IMR-90 (cell line): ENCODE measurements at regions not wholly inside any gene's neighbourhood (a gene's known extent, or its start where the extent isn't known, plus 50 kb on each side); places are given as distances from the start of the nearest gene placed in this dataset.

ENCODE experiments used
- ATAC-seq: fragments of 200-7000 bp; cut with Tn5 transposase; 2 replicates; pipeline ENCODE4 v1.9.1; 2020; ENCODE audit warnings: low read depth, mild to moderate bottlenecking, moderate library complexity
- BruUV-seq: library from RNA; stranded (reverse); fragments of 400-500 nt; replicated peaks from 2 replicates; lab custom pipeline; 2021; lab: Mats Ljungman, UMichigan
- CTCF ChIA-PET: fragments of 300-600 bp; formaldehyde crosslinking; extraction: SDS; loops from one replicate; lab custom pipeline; 2021; ENCODE audit warnings: antibody characterized with exemption; lab: Yijun Ruan, JAX
- POLR2A ChIA-PET: fragments of 300-600 bp; sonication (Branson Sonifier 250); formaldehyde crosslinking; loops from one replicate; lab custom pipeline; 2022; ENCODE audit warnings: antibody characterized with exemption; ENCODE audit not compliant: unreplicated experiment; lab: Charles Lee
- DNase-seq: peaks from one replicate; pipeline ENCODE4 v3.0.0; 2013
- H2AFZ ChIP-seq: replicated peaks from 2 replicates; pipeline ENCODE3; 2013; ENCODE audit warnings: low read length, mild to moderate bottlenecking; ENCODE audit not compliant: poor library complexity
- H2AK5ac ChIP-seq: 2 replicates; pipeline ENCODE4 v1.6.1; 2013; ENCODE audit warnings: low read depth, low read length, inconsistent platforms
- H2AK9ac ChIP-seq: replicated peaks from 2 replicates; pipeline ENCODE3; 2013; ENCODE audit warnings: mild to moderate bottlenecking, low read depth, low read length, moderate library complexity; ENCODE audit not compliant: poor library complexity
- H2BK120ac ChIP-seq: 2 replicates; pipeline ENCODE4 v1.6.1; 2013; ENCODE audit warnings: low read depth, low read length, inconsistent platforms
- H2BK15ac ChIP-seq: 3 replicates; pipeline ENCODE4 v1.6.1; 2013; ENCODE audit warnings: low read depth, low read length, inconsistent platforms
- H2BK20ac ChIP-seq: 2 replicates; pipeline ENCODE4 v1.6.1; 2013; ENCODE audit warnings: low read depth, mild to moderate bottlenecking, inconsistent platforms, low read length, moderate library complexity
- H2BK5ac ChIP-seq: 2 replicates; pipeline ENCODE4 v1.6.1; 2013; ENCODE audit warnings: mild to moderate bottlenecking, low read depth, low read length, inconsistent platforms; ENCODE audit not compliant: poor library complexity, severe bottlenecking
- H3K14ac ChIP-seq: replicated peaks from 2 replicates; pipeline ENCODE4 v1.6.1; 2013; ENCODE audit warnings: low read depth, low read length, inconsistent platforms
- H3K18ac ChIP-seq: 2 replicates; pipeline ENCODE4 v1.6.1; 2013; ENCODE audit warnings: low read depth, low read length, control low read depth
- H3K23ac ChIP-seq: 2 replicates; pipeline ENCODE4 v1.6.1; 2013; ENCODE audit warnings: low read depth, low read length, inconsistent platforms
- H3K27ac ChIP-seq: 2 replicates; pipeline ENCODE4 v1.5.1; 2013; ENCODE audit warnings: mild to moderate bottlenecking, control low read depth, low read length; ENCODE audit not compliant: insufficient read depth
- H3K27me3 ChIP-seq: 2 replicates; pipeline ENCODE4 v1.6.1; 2013; ENCODE audit warnings: low read length; ENCODE audit not compliant: control insufficient read depth, insufficient read depth
- H3K36me3 ChIP-seq: 2 replicates; pipeline ENCODE4 v1.6.1; 2013; ENCODE audit warnings: low read length, mixed read lengths; ENCODE audit not compliant: control insufficient read depth, insufficient read depth
- H3K4ac ChIP-seq: 2 replicates; pipeline ENCODE4 v1.6.1; 2013; ENCODE audit warnings: low read depth, low read length, inconsistent platforms
- H3K4me1 ChIP-seq: 2 replicates; pipeline ENCODE4 v1.6.1; 2013; ENCODE audit warnings: low read length, mixed read lengths; ENCODE audit not compliant: control insufficient read depth, insufficient read depth
- H3K4me2 ChIP-seq: 2 replicates; pipeline ENCODE4 v1.6.1; 2013; ENCODE audit warnings: low read depth, mild to moderate bottlenecking, control low read depth, low read length, moderate library complexity
- H3K4me3 ChIP-seq: 2 replicates; pipeline ENCODE4 v1.5.1; 2013; ENCODE audit warnings: low read depth, mild to moderate bottlenecking, control low read depth, low read length, moderate library complexity; ENCODE audit not compliant: insufficient read depth
- H3K56ac ChIP-seq: 2 replicates; pipeline ENCODE4 v1.6.1; 2013; ENCODE audit warnings: low read length, inconsistent platforms; ENCODE audit not compliant: insufficient read depth; ENCODE audit errors: extremely low read depth
- H3K79me1 ChIP-seq, 2 experiments: 2 replicates each; pipeline ENCODE4 v1.6.1; 2013; ENCODE audit warnings: low read length in 2 of 2, inconsistent platforms in 1 of 2, low read depth in 1 of 2
- H3K9ac ChIP-seq: 2 replicates; pipeline ENCODE4 v1.6.1; 2013; ENCODE audit warnings: low read depth, low read length, control low read depth
- H3K9me1 ChIP-seq: 2 replicates; pipeline ENCODE4 v1.6.1; 2013; ENCODE audit warnings: low read length, inconsistent platforms; ENCODE audit not compliant: insufficient read depth
- H3K9me3 ChIP-seq: 2 replicates; pipeline ENCODE4 v1.6.1; 2013; ENCODE audit warnings: low read length; ENCODE audit not compliant: control insufficient read depth, insufficient read depth
- H4K20me1 ChIP-seq: 2 replicates; pipeline ENCODE4 v1.6.1; 2013; ENCODE audit warnings: low read length, inconsistent platforms; ENCODE audit not compliant: insufficient read depth
- H4K5ac ChIP-seq: 2 replicates; pipeline ENCODE4 v1.6.1; 2013; ENCODE audit warnings: mild to moderate bottlenecking, low read depth, low read length, control low read depth
- H4K8ac ChIP-seq, 2 experiments: 2 replicates each; pipeline ENCODE4 v1.6.1; 2013; ENCODE audit warnings: low read depth in 2 of 2, low read length in 2 of 2, control low read depth in 1 of 2, inconsistent platforms in 1 of 2
- H4K91ac ChIP-seq: 2 replicates; pipeline ENCODE4 v1.6.1; 2013; ENCODE audit warnings: low read depth, low read length, inconsistent platforms; ENCODE audit not compliant: insufficient read depth
- BHLHE40 ChIP-seq: fragments of 150-350 bp; IDR thresholded peaks from 2 replicates; pipeline ENCODE4 v1.6.1; 2016; ENCODE audit warnings: mild to moderate bottlenecking, low read depth, low read length
- CEBPB ChIP-seq: IDR thresholded peaks from 2 replicates; pipeline ENCODE4 v1.6.1; 2012; ENCODE audit warnings: low read depth, low read length, improper control_type of control experiment
- CHD1 ChIP-seq: IDR thresholded peaks from 2 replicates; pipeline ENCODE4 v1.6.1; 2012; ENCODE audit warnings: low read depth, low read length, improper control_type of control experiment
- FOS ChIP-seq: fragments of 150-350 bp; IDR thresholded peaks from 2 replicates; pipeline ENCODE4 v1.6.1; 2016; ENCODE audit warnings: low read depth, low read length
- MAFK ChIP-seq: IDR thresholded peaks from 2 replicates; pipeline ENCODE4 v1.6.1; 2012; ENCODE audit warnings: low read depth, low read length, improper control_type of control experiment
- MAZ ChIP-seq: IDR thresholded peaks from 2 replicates; pipeline ENCODE4 v1.6.1; 2012; ENCODE audit warnings: low read depth, mild to moderate bottlenecking, low read length, improper control_type of control experiment, moderate library complexity, borderline replicate concordance
- MXI1 ChIP-seq: IDR thresholded peaks from 2 replicates; pipeline ENCODE4 v1.6.1; 2012; ENCODE audit warnings: low read depth, mild to moderate bottlenecking, low read length, moderate library complexity, borderline replicate concordance
- NFE2L2 ChIP-seq: fragments of 150-350 bp; IDR thresholded peaks from 2 replicates; pipeline ENCODE4 v1.6.1; 2016; ENCODE audit warnings: low read depth, mild to moderate bottlenecking, low read length
- POLR2A ChIP-seq: IDR thresholded peaks from 2 replicates; pipeline ENCODE4 v1.6.1; 2012; ENCODE audit warnings: mild to moderate bottlenecking, low read depth, low read length
- RAD21 ChIP-seq: IDR thresholded peaks from 2 replicates; pipeline ENCODE4 v1.6.1; 2012; ENCODE audit warnings: low read length, improper control_type of control experiment
- RCOR1 ChIP-seq: IDR thresholded peaks from 2 replicates; pipeline ENCODE4 v1.6.1; 2012; ENCODE audit warnings: mild to moderate bottlenecking, low read length, improper control_type of control experiment; ENCODE audit not compliant: insufficient replicate concordance
- RFX5 ChIP-seq: IDR thresholded peaks from 2 replicates; pipeline ENCODE4 v1.8.0; 2012; ENCODE audit warnings: low read depth, mild to moderate bottlenecking, low read length, moderate library complexity
- SMC3 ChIP-seq: fragments of 150-350 bp; IDR thresholded peaks from 2 replicates; pipeline ENCODE4 v1.6.1; 2016; ENCODE audit warnings: low read depth, mild to moderate bottlenecking, antibody characterized with exemption, low read length, moderate library complexity
- USF2 ChIP-seq: fragments of 150-350 bp; IDR thresholded peaks from 2 replicates; pipeline ENCODE4 v1.6.1; 2017; ENCODE audit warnings: mild to moderate bottlenecking, antibody characterized with exemption, low read length, low read depth
- WGBS, 2 experiments: methylation state at CpG; one replicate each; pipeline versions ENCODE4 v1.1.5 to v1.1.7; 2013; ENCODE audit warnings: missing lambda C conversion rate in 2 of 2; ENCODE audit not compliant: insufficient read length in 1 of 2; ENCODE audit errors: extremely low coverage in 2 of 2; 5-methylcytosine and 5-hydroxymethylcytosine counted together
- dilution Hi-C: fragments of 300-500 bp; cut with HindIII; formaldehyde crosslinking; loops from one replicate; pipeline ENCODE4 v1.14.3; 2018; ENCODE audit warnings: low sequenced_read_pairs; ENCODE audit not compliant: unreplicated experiment
- in situ Hi-C: fragments of 300-500 bp; cut with MboI; formaldehyde crosslinking; loops from 3 replicates; pipeline ENCODE4 v1.14.3; 2019; ENCODE audit warnings: low sequenced_read_pairs, inconsistent platforms, mixed read lengths
- intact Hi-C: fragments of 100-400 bp; cut with micrococcal nuclease; formaldehyde crosslinking; loops from 2 replicates; pipeline ENCODE4 v1.10.0; 2022
- TF ChIP-seq, protein P1 (sequence below): fragments of 150-350 bp; IDR thresholded peaks from 2 replicates; pipeline ENCODE4 v1.6.1; 2016; ENCODE audit warnings: low read depth, mild to moderate bottlenecking, low read length, moderate library complexity, borderline replicate concordance
- TF ChIP-seq, protein P2 (sequence below): conservative IDR thresholded peaks from 2 replicates; pipeline ENCODE4 v1.5.1; 2012; ENCODE audit warnings: mild to moderate bottlenecking, low read depth, low read length, improper control_type of control experiment

- dilution Hi-C loops: no loop called here
- ATAC-seq (no peak), DNase-seq (no peak)
- Histone ChIP-seq H3K4me1 (no peaks in the 10 kb centered on the region), H3K27ac (no peak overlapping the region), H2AK5ac (no peak overlapping the region), H3K14ac (no peak overlapping the region), H2BK15ac (no peak overlapping the region), H2BK20ac (no peak overlapping the region), H3K4me2 (no peak overlapping the region), H3K27me3 (no peaks in the 10 kb centered on the region), H2BK120ac (no peak overlapping the region), H3K9me3 (0 out of 2 replicates have a peak, but pooled peaks cover 2% of the 10 kb centered on the region), H4K5ac (no peak overlapping the region), H3K9ac (no peak overlapping the region), H3K18ac (no peak overlapping the region), H2AFZ (no peak overlapping the region), H3K9me1 (no peaks in the 10 kb centered on the region), H3K23ac (no peak overlapping the region), H2BK5ac (no peak overlapping the region), H3K79me1 (no peaks in the 10 kb centered on the region), H4K91ac (no peak overlapping the region), H3K4ac (no peak overlapping the region), H3K36me3 (no peaks in the 10 kb centered on the region), H4K20me1 (no peaks in the 10 kb centered on the region), H3K56ac (no peak overlapping the region), H3K4me3 (no peak overlapping the region), H4K8ac (no peak overlapping the region), H2AK9ac (no peak overlapping the region)
- in situ Hi-C loops: no loop called here
- intact Hi-C loops: no loop called here
- WGBS, 2 experiments: no CpG with 5 or more reads among the region's 3 CpGs
- ChIA-PET CTCF (no interaction called here), POLR2A (no interaction called here)
- BruUV-seq: no TSS peak
- TF ChIP-seq MAFK: no peak
- no peak for TF ChIP-seq NFE2L2
- no peak for TF ChIP-seq FOS
- no peak for TF ChIP-seq CEBPB
- no peak for TF ChIP-seq RFX5
- TF ChIP-seq USF2: no peak
- TF ChIP-seq RAD21: no peak
- TF ChIP-seq RCOR1: no peak
- no peak for TF ChIP-seq POLR2A
- TF ChIP-seq CHD1: no peak
- no peak for TF ChIP-seq MXI1
- TF ChIP-seq, protein P1, sequence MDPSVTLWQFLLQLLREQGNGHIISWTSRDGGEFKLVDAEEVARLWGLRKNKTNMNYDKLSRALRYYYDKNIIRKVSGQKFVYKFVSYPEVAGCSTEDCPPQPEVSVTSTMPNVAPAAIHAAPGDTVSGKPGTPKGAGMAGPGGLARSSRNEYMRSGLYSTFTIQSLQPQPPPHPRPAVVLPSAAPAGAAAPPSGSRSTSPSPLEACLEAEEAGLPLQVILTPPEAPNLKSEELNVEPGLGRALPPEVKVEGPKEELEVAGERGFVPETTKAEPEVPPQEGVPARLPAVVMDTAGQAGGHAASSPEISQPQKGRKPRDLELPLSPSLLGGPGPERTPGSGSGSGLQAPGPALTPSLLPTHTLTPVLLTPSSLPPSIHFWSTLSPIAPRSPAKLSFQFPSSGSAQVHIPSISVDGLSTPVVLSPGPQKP: no peak
- no peak for TF ChIP-seq MAZ
- TF ChIP-seq SMC3: no peak
- TF ChIP-seq, protein P2, sequence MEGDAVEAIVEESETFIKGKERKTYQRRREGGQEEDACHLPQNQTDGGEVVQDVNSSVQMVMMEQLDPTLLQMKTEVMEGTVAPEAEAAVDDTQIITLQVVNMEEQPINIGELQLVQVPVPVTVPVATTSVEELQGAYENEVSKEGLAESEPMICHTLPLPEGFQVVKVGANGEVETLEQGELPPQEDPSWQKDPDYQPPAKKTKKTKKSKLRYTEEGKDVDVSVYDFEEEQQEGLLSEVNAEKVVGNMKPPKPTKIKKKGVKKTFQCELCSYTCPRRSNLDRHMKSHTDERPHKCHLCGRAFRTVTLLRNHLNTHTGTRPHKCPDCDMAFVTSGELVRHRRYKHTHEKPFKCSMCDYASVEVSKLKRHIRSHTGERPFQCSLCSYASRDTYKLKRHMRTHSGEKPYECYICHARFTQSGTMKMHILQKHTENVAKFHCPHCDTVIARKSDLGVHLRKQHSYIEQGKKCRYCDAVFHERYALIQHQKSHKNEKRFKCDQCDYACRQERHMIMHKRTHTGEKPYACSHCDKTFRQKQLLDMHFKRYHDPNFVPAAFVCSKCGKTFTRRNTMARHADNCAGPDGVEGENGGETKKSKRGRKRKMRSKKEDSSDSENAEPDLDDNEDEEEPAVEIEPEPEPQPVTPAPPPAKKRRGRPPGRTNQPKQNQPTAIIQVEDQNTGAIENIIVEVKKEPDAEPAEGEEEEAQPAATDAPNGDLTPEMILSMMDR: no peak
- no peak for TF ChIP-seq BHLHE40
Measured at GRCh38 chr2:49755777-49756176, 601.5 kb upstream of the FSHR start.
